Body of pancreas (tissue), 4 donors: ENCODE measurements at regions not wholly inside any gene's neighbourhood (a gene's known extent, or its start where the extent isn't known, plus 50 kb on each side); places are given as distances from the start of the nearest gene placed in this dataset.

ENCODE experiments used
- ATAC-seq: fragments of 150-250 bp; one replicate; pipeline ENCODE4 v1.9.1; 2016
- DNase-seq, 4 donors: peaks; one replicate each; pipeline ENCODE4 v3.0.0-alpha.2; 2019
- H3K27ac ChIP-seq, 4 donors: fragments of 200-600 bp; sonication (generic); 1 replicate in 3 of 4; 2 replicates in 1 of 4; pipeline versions ENCODE4 v1.5.1 to v1.6.1; 2016 to 2019; ENCODE audit warnings: mild to moderate bottlenecking in 1 of 4, mixed read lengths in 1 of 4, moderate library complexity in 1 of 4
- H3K27me3 ChIP-seq, 2 donors: fragments of 200-600 bp; sonication (generic); one replicate each; pipeline ENCODE4 v1.6.0; 2016; ENCODE audit warnings: mild to moderate bottlenecking in 1 of 2
- H3K36me3 ChIP-seq, 2 donors: fragments of 200-600 bp; sonication (generic); replicated peaks in 1 of 2; 2 replicates each; pipeline ENCODE4 v1.5.1; 2016; ENCODE audit warnings: low read depth in 2 of 2; ENCODE audit not compliant: insufficient read depth in 1 of 2
- H3K4me1 ChIP-seq: fragments of 200-600 bp; sonication (generic); one replicate; pipeline ENCODE4 v1.6.0; 2016
- H3K4me3 ChIP-seq, 2 donors: fragments of 200-600 bp; sonication (generic); 1 replicate in 1 of 2; 2 replicates in 1 of 2; pipeline ENCODE4 v1.5.1; 2016 to 2019
- H3K9me3 ChIP-seq, 3 donors: fragments of 200-600 bp; sonication (generic); 1 replicate in 2 of 3; 2 replicates in 1 of 3; pipeline ENCODE4 v1.5.1; 2016
- CTCF ChIP-seq, 7 experiments: fragments of 450-650 bp in 4 of 7; fragments of 200-600 bp in 3 of 7; sonication (generic) in 3 of 7; IDR thresholded peaks; one replicate each; pipeline ENCODE4 v1.5.1; 2016 to 2019; ENCODE audit warnings: antibody characterized with exemption in 7 of 7
- POLR2A ChIP-seq, 3 donors: fragments of 450-650 bp; IDR thresholded peaks; one replicate each; pipeline ENCODE4 v1.6.1; 2016; ENCODE audit warnings: antibody characterized with exemption in 3 of 3, mild to moderate bottlenecking in 2 of 3
- WGBS, 2 donors: methylation state at CpG; one replicate each; pipeline ENCODE4 v1.1.5; 2017; 5-methylcytosine and 5-hydroxymethylcytosine counted together
- intact Hi-C: fragments of 100-400 bp; cut with DNase I; formaldehyde crosslinking; loops from one replicate; pipeline ENCODE4 v1.15.1; 2023

- ATAC-seq = no peak
- TF ChIP-seq POLR2A (IDR thresholded peaks at IDR 0.05) (no peak), CTCF (IDR thresholded peaks at IDR 0.05) (no peak)
- H3K4me3 ChIP-seq = no peak overlapping the region
Observed at GRCh38 chr10:128883231-128884032, 583.6 kb upstream of the MGMT start.

GRCh38 chr10:128884033-128884425 is 583.0 kb upstream of the MGMT start:
- H3K27ac ChIP-seq = no peak overlapping the region
- H3K36me3 ChIP-seq = no peaks in the 10 kb centered on the region
- intact Hi-C loops = no loop called here
- no peak overlapping the region for H3K4me3 ChIP-seq
- H3K9me3 ChIP-seq = no peaks in the 10 kb centered on the region
- no peaks in the 10 kb centered on the region for H3K27me3 ChIP-seq
- no peak for ATAC-seq
- 56 to 63% methylated on average over 7 of the region's 7 CpGs for WGBS, 2 donors
- no peaks in the 10 kb centered on the region for H3K4me1 ChIP-seq
- no peak for DNase-seq
- no peak for TF ChIP-seq POLR2A (IDR thresholded peaks at IDR 0.05)
- TF ChIP-seq CTCF (IDR thresholded peaks at IDR 0.05) = no peak

More at GRCh38 chr10:128883231-128884032, 583.6 kb upstream of the MGMT start:
- H3K27me3 ChIP-seq = no peaks in the 10 kb centered on the region
- intact Hi-C loops = no loop called here
- WGBS, 2 donors = 75% methylated on average over 7 to 13 of the region's 13 CpGs
- no peaks in the 10 kb centered on the region for H3K9me3 ChIP-seq
- no peak overlapping the region for H3K27ac ChIP-seq
- DNase-seq = no peak
- no peaks in the 10 kb centered on the region for H3K4me1 ChIP-seq
- no peaks in the 10 kb centered on the region for H3K36me3 ChIP-seq

DNA sequence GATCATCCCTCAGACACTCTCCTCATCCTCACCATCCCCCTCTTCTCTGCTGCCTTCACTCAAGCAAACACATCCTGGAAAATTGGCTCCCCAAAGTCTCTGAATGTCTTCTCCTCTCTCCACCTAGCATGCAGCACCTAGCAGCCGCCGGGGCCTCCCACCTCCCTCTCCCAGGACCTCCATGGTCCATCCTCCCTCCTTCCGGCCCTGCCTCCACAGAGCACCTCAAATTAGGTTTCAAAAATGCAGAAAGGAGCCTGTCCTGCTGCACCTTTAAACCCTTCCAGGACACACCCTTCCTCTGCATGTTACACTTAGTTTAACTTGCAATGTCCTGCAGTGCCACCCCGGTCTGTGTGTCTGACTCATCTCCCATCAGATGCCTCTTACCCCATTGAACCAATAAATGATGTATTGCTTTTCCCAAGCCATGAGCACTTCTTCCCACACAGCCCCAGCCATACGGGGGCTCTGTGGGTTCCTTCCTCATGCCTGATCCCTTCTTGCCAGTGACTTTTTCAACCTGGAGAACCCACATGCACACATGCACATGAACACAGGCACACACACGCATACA is 582.5 kb upstream of the MGMT start:
- DNase-seq = no peak
- TF ChIP-seq CTCF (IDR thresholded peaks at IDR 0.05) = no peak
- TF ChIP-seq POLR2A (IDR thresholded peaks at IDR 0.05) = no peak
- intact Hi-C loops = no loop called here
- Histone ChIP-seq H3K9me3 (no peaks in the 10 kb centered on the region), H3K4me3 (no peak overlapping the region), H3K4me1 (no peaks in the 10 kb centered on the region), H3K27ac (no peak overlapping the region), H3K36me3 (no peaks in the 10 kb centered on the region), H3K27me3 (no peaks in the 10 kb centered on the region)
- no peak for ATAC-seq
- WGBS, 2 donors = 64 to 79% methylated on average over 6 of the region's 6 CpGs

- no peaks in the 10 kb centered on the region for H3K4me1 ChIP-seq
- WGBS, 2 donors = 80 to 81% methylated on average over 19 to 22 of the region's 22 CpGs
- no peaks in the 10 kb centered on the region for H3K27me3 ChIP-seq
- H3K9me3 ChIP-seq = no peaks in the 10 kb centered on the region
- intact Hi-C loops = no loop called here
- H3K27ac ChIP-seq = no peak overlapping the region
- TF ChIP-seq CTCF (IDR thresholded peaks at IDR 0.05) = no peak
- TF ChIP-seq POLR2A (IDR thresholded peaks at IDR 0.05) = no peak
- DNase-seq (no peak), ATAC-seq (no peak)
- H3K36me3 ChIP-seq = no peaks in the 10 kb centered on the region
- no peak overlapping the region for H3K4me3 ChIP-seq
Observed at GRCh38 chr10:128885573-128886555, 581.2 kb upstream of the MGMT start.
